H1 (cell line): ENCODE measurements at regions not wholly inside any gene's neighbourhood (a gene's known extent, or its start where the extent isn't known, plus 50 kb on each side); places are given as distances from the start of the nearest gene placed in this dataset.

Experiments used
- CTCF ChIA-PET: fragments of 300-600 bp; sonication (Branson Sonifier 250); formaldehyde crosslinking; loops from one replicate; lab custom pipeline; 2021; ENCODE audit not compliant: partially characterized antibody; lab: Charles Lee
- POLR2A ChIA-PET: fragments of 300-600 bp; sonication (Branson Sonifier 250); formaldehyde crosslinking; loops from one replicate; lab custom pipeline; 2021; ENCODE audit warnings: inconsistent platforms; ENCODE audit not compliant: partially characterized antibody; lab: Charles Lee
- DNase-seq, 2 experiments: peaks; one replicate each; pipeline versions ENCODE4 v3.0.0 to v3.0.0-alpha.2; 2010 to 2022; ENCODE audit warnings: low spot score in 2 of 2, low read depth in 1 of 2, mixed read lengths in 1 of 2
- FAIRE-seq: peaks from 2 replicates; lab custom pipeline; 2011; peaks lifted over from hg19 to GRCh38; lab: Jason Lieb, UNC
- H2AFZ ChIP-seq: 2 replicates; pipeline ENCODE4 v1.8.1; 2012; ENCODE audit warnings: low read length, inconsistent platforms
- H2AK5ac ChIP-seq: 2 replicates; pipeline ENCODE4 v1.6.1; 2013; ENCODE audit warnings: low read depth, low read length
- H2BK120ac ChIP-seq: replicated peaks from 2 replicates; pipeline ENCODE3; 2013; ENCODE audit warnings: low read depth, low read length, inconsistent platforms
- H2BK12ac ChIP-seq: 2 replicates; pipeline ENCODE4 v1.6.1; 2013; ENCODE audit warnings: low read depth, low read length
- H2BK15ac ChIP-seq: 2 replicates; pipeline ENCODE4 v1.6.1; 2013; ENCODE audit warnings: low read length
- H2BK20ac ChIP-seq: 2 replicates; pipeline ENCODE4 v1.6.1; 2013; ENCODE audit warnings: low read length
- H2BK5ac ChIP-seq: 2 replicates; pipeline ENCODE4 v1.6.1; 2013; ENCODE audit warnings: low read depth, low read length
- H3K14ac ChIP-seq: 2 replicates; pipeline ENCODE4 v1.6.1; 2013; ENCODE audit warnings: inconsistent platforms; ENCODE audit not compliant: insufficient read length
- H3K18ac ChIP-seq: 2 replicates; pipeline ENCODE4 v1.6.1; 2013; ENCODE audit warnings: low read length; ENCODE audit errors: extremely low read depth
- H3K23ac ChIP-seq: 2 replicates; pipeline ENCODE4 v1.6.1; 2013; ENCODE audit warnings: inconsistent platforms; ENCODE audit not compliant: insufficient read length
- H3K23me2 ChIP-seq: 2 replicates; pipeline ENCODE4 v1.6.1; 2013; ENCODE audit warnings: low read depth, low read length
- H3K27ac ChIP-seq: 2 replicates; pipeline ENCODE4 v1.6.1; 2011; ENCODE audit warnings: low read depth, low read length, inconsistent platforms
- H3K27me3 ChIP-seq, 4 experiments: replicated peaks in 1 of 4; 1 replicate in 1 of 4; 2 replicates in 3 of 4; pipeline versions ENCODE4 v1.6.1 to v1.8.1; 2011 to 2013; ENCODE audit warnings: low read length in 3 of 4, mild to moderate bottlenecking in 3 of 4, inconsistent platforms in 2 of 4, mixed read lengths in 2 of 4, moderate library complexity in 1 of 4; ENCODE audit not compliant: control insufficient read depth in 3 of 4, insufficient read depth in 3 of 4; ENCODE audit errors: extremely low read depth in 1 of 4
- H3K36me3 ChIP-seq, 4 experiments: 2 replicates each; pipeline versions ENCODE4 v1.6.1 to v1.8.1; 2011 to 2013; ENCODE audit warnings: mild to moderate bottlenecking in 4 of 4, low read length in 3 of 4, moderate library complexity in 2 of 4, control low read depth in 1 of 4, inconsistent platforms in 1 of 4; ENCODE audit not compliant: insufficient read depth in 4 of 4, control insufficient read depth in 2 of 4
- H3K4ac ChIP-seq: replicated peaks from 2 replicates; pipeline ENCODE3; 2013; ENCODE audit warnings: low read length, low read depth, mixed read lengths, inconsistent platforms; ENCODE audit not compliant: insufficient read length
- H3K4me1 ChIP-seq, 4 experiments: replicated peaks in 1 of 4; 1 replicate in 1 of 4; 2 replicates in 3 of 4; pipeline versions ENCODE4 v1.6.1 to v1.8.1; 2011 to 2013; ENCODE audit warnings: low read length in 3 of 4, inconsistent platforms in 2 of 4, mixed read lengths in 1 of 4; ENCODE audit not compliant: insufficient read depth in 4 of 4, control insufficient read depth in 3 of 4
- H3K4me2 ChIP-seq, 2 experiments: 2 replicates each; pipeline versions ENCODE4 v1.6.1 to v1.8.1; 2011 to 2013; ENCODE audit warnings: low read depth in 2 of 2, low read length in 2 of 2, control low read depth in 1 of 2, inconsistent platforms in 1 of 2, mild to moderate bottlenecking in 1 of 2; ENCODE audit not compliant: insufficient read depth in 1 of 2
- H3K4me3 ChIP-seq, 4 experiments: fragments of 200-600, 300-600 bp in 1 of 4; sonication (generic), shearing (Covaris generic), sonication (Bioruptor Twin) in 1 of 4; 2 replicates each; pipeline versions ENCODE4 v1.5.1 to v1.8.1; 2011 to 2016; ENCODE audit warnings: low read length in 4 of 4, low read depth in 3 of 4, control low read depth in 2 of 4, inconsistent platforms in 2 of 4, mild to moderate bottlenecking in 2 of 4, mixed read lengths in 1 of 4, moderate library complexity in 1 of 4; ENCODE audit not compliant: insufficient read depth in 2 of 4; ENCODE audit errors: extremely low read depth in 1 of 4
- H3K56ac ChIP-seq: replicated peaks from 2 replicates; pipeline ENCODE3; 2013; ENCODE audit warnings: low read depth, mild to moderate bottlenecking, mixed read lengths, low read length, inconsistent platforms; ENCODE audit not compliant: insufficient read length
- H3K79me1 ChIP-seq: 2 replicates; pipeline ENCODE4 v1.6.1; 2013; ENCODE audit warnings: low read depth, low read length, control low read depth
- H3K79me2 ChIP-seq, 2 experiments: 2 replicates each; pipeline versions ENCODE4 v1.6.1 to v1.8.1; 2012 to 2013; ENCODE audit warnings: low read length in 2 of 2, mild to moderate bottlenecking in 2 of 2, inconsistent platforms in 1 of 2; ENCODE audit not compliant: insufficient read depth in 2 of 2, control insufficient read depth in 1 of 2
- H3K9ac ChIP-seq, 4 experiments: replicated peaks in 1 of 4; 1 replicate in 1 of 4; 2 replicates in 3 of 4; pipeline versions ENCODE4 v1.6.1 to v1.8.1; 2011 to 2013; ENCODE audit warnings: low read depth in 3 of 4, low read length in 3 of 4, control low read depth in 2 of 4, mild to moderate bottlenecking in 2 of 4, moderate library complexity in 2 of 4, inconsistent platforms in 1 of 4; ENCODE audit errors: extremely low read depth in 1 of 4
- H3K9me3 ChIP-seq, 2 experiments: 2 replicates each; pipeline versions ENCODE4 v1.6.1 to v1.8.1; 2012 to 2013; ENCODE audit warnings: mild to moderate bottlenecking in 2 of 2, moderate library complexity in 2 of 2, control low read depth in 1 of 2, inconsistent platforms in 1 of 2, low read depth in 1 of 2, low read length in 1 of 2, mixed read lengths in 1 of 2; ENCODE audit not compliant: insufficient read depth in 2 of 2
- H4K20me1 ChIP-seq, 2 experiments: replicated peaks in 1 of 2; 2 replicates each; pipeline versions ENCODE3 to v1.8.1; 2011 to 2013; ENCODE audit warnings: inconsistent platforms in 2 of 2, low read length in 2 of 2, mild to moderate bottlenecking in 1 of 2; ENCODE audit not compliant: insufficient read depth in 2 of 2, control insufficient read depth in 1 of 2
- H4K5ac ChIP-seq: 2 replicates; pipeline ENCODE4 v1.6.1; 2013; ENCODE audit warnings: low read length, low read depth, mixed read lengths, inconsistent platforms; ENCODE audit not compliant: insufficient read length
- H4K8ac ChIP-seq: 2 replicates; pipeline ENCODE4 v1.8.0; 2013; ENCODE audit warnings: mild to moderate bottlenecking, moderate library complexity, low read length, inconsistent platforms; ENCODE audit not compliant: insufficient read depth; ENCODE audit errors: extremely low read depth
- H4K91ac ChIP-seq: replicated peaks from 2 replicates; pipeline ENCODE3; 2013; ENCODE audit warnings: low read length, mixed read lengths, inconsistent platforms; ENCODE audit not compliant: insufficient read length
- CTBP2 ChIP-seq: IDR thresholded peaks from 2 replicates; pipeline ENCODE4 v1.7.0; 2011; ENCODE audit warnings: borderline replicate concordance, mild to moderate bottlenecking, moderate library complexity, mixed read lengths, low read length; ENCODE audit not compliant: insufficient read depth, insufficient read length
- GTF2F1 ChIP-seq: IDR thresholded peaks from 2 replicates; pipeline ENCODE4 v1.6.1; 2012; ENCODE audit warnings: low read depth, low read length, improper control_type of control experiment, borderline replicate concordance
- HDAC6 ChIP-seq: IDR thresholded peaks from one replicate; pipeline ENCODE4 v1.7.1; 2012; ENCODE audit warnings: low read depth, mild to moderate bottlenecking, inconsistent platforms, low read length, moderate library complexity
- KDM1A ChIP-seq: fragments of 200-600, 300-600 bp; sonication (generic); IDR thresholded peaks from 2 replicates; pipeline ENCODE4 v1.7.1; 2016; ENCODE audit warnings: mild to moderate bottlenecking, low read length, borderline replicate concordance
- KDM5A ChIP-seq: fragments of 200-600 bp; IDR thresholded peaks from 2 replicates; pipeline ENCODE4 v1.7.1; 2012; ENCODE audit warnings: mild to moderate bottlenecking, low read length, inconsistent platforms, mixed read lengths
- RFX5 ChIP-seq: IDR thresholded peaks from 2 replicates; pipeline ENCODE4 v1.6.1; 2011; ENCODE audit warnings: low read depth, low read length, improper control_type of control experiment, borderline replicate concordance
- SIX5 ChIP-seq: IDR thresholded peaks from 2 replicates; pipeline ENCODE4 v1.6.1; 2011; ENCODE audit warnings: mild to moderate bottlenecking, low read depth, low read length
- SP1 ChIP-seq: IDR thresholded peaks from 2 replicates; pipeline ENCODE4 v1.6.1; 2011; ENCODE audit warnings: low read depth, low read length
- SUZ12 ChIP-seq: fragments of 200-600 bp; sonication (generic); IDR thresholded peaks from 2 replicates; pipeline ENCODE4 v1.6.1; 2012; ENCODE audit warnings: mild to moderate bottlenecking, inconsistent platforms, low read length, moderate library complexity, mixed read lengths
- TCF12 ChIP-seq: IDR thresholded peaks from 2 replicates; pipeline ENCODE4 v1.6.1; 2011; ENCODE audit warnings: low read depth, mild to moderate bottlenecking, low read length
- ZNF274 ChIP-seq: IDR thresholded peaks from 2 replicates; pipeline ENCODE4 v1.7.0; 2012; ENCODE audit warnings: low read length, borderline replicate concordance; ENCODE audit errors: extremely low read depth
- WGBS, 2 experiments: shearing (Covaris generic) in 1 of 2; methylation state at CpG; one replicate each; pipeline versions ENCODE4 v1.1.6 to v1.1.7; 2013 to 2015; ENCODE audit warnings: low lambda C conversion rate in 2 of 2, mixed read lengths in 2 of 2, inconsistent platforms in 1 of 2, low coverage in 1 of 2, missing lambda C conversion rate in 1 of 2; ENCODE audit not compliant: insufficient replicate concordance in 2 of 2, insufficient coverage in 1 of 2, insufficient read length in 1 of 2; ENCODE audit errors: extremely low coverage in 1 of 2, missing lambda C conversion rate in 1 of 2; 5-methylcytosine and 5-hydroxymethylcytosine counted together
- TF ChIP-seq, protein P1 (sequence below): IDR thresholded peaks from 2 replicates; pipeline ENCODE4 v1.6.1; 2012; ENCODE audit warnings: inconsistent platforms

DNA sequence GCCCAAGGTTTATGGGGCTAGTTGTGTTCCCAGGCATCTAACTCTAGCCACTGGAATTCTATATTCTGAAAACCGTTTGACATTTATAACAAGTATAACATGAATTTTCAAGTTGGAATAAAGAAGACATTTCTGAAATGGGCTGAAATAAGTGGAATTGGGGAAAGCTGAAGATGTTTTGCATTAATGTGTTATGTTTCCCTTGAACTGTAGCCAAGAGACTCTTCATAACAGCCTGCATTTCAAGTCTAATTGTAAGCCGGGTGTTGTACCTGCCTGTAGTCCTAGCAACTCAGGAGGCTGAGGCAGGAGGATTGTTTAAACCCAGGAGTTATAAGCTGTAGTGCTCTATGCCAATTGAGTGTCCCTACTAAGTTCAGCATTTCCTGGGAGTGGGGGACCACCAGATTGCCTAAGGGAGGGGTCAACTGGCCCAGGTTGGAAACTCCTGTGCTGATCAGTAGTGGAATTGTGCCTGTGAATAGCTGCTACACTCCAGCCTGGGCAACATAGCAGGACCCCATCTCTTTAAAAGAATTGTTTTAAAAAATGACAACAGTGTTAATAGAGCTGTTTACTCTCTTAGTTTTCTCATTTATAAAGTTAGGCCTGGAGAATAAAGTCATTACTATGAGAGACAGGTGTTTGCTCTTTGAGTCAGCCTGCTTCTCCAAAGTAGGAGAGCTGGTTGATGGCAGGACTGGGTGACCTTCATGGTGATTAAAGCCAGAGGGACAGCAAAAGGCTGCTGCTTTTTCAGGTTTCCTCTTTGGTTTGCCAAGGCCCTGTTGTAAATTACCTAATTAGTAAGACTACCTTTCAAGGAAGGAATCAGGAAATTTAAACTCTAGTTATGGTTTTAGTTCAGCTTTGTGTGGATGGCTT is 483.6 kb upstream of the RGS6 start:
- H3K9me3 ChIP-seq: peaks cover 0 to 9% of the 10 kb centered on the region in 2 experiments; a peak in 1 of 4 replicates
- no peak overlapping the region for H4K91ac ChIP-seq
- H3K56ac ChIP-seq: no peak overlapping the region
- FAIRE-seq: no peak
- H2BK120ac ChIP-seq: no peak overlapping the region
- H3K27me3 ChIP-seq: no peaks in the 10 kb centered on the region
- H3K79me1 ChIP-seq: no peaks in the 10 kb centered on the region; the same call in 1 of the 2 replicates
- POLR2A ChIA-PET: interaction anchor here (0.6 to 1.3 kb wide), 3 partner anchors 12 to 25 kb away, joined by 3 to 6 read pairs (median 3); no protein-coding TSS in a partner anchor
- H2BK12ac ChIP-seq: no peak overlapping the region
- WGBS, 2 experiments: 81% methylated on average over 2 of the region's 2 CpGs; no CpG with 5 or more reads in 1 of the 2 experiments
- no peak overlapping the region for H2AK5ac ChIP-seq
- no peak overlapping the region for H3K27ac ChIP-seq
- H2BK15ac ChIP-seq: no peak overlapping the region
- no peak overlapping the region for H4K8ac ChIP-seq
- no peak overlapping the region; a peak in 1 of 7 replicates for H3K9ac ChIP-seq
- H4K5ac ChIP-seq: no peak overlapping the region
- H2AFZ ChIP-seq: no peak overlapping the region
- peaks cover 0 to 4% (median 0%) of the 10 kb centered on the region in 4 experiments; a peak in 1 of 7 replicates for H3K4me1 ChIP-seq
- H3K79me2 ChIP-seq: peaks cover 0 to 59% of the 10 kb centered on the region in 2 experiments; a peak in 2 of 4 replicates
- DNase-seq: no peak
- H2BK5ac ChIP-seq: no peak overlapping the region
- H3K18ac ChIP-seq: no peak overlapping the region
- H3K23ac ChIP-seq: no peak overlapping the region
- no peak overlapping the region for H3K14ac ChIP-seq
- CTCF ChIA-PET: interaction anchor here (1.2 to 1.3 kb wide), 2 partner anchors 22 to 270 kb away, joined by 3 to 4 read pairs; no protein-coding TSS in a partner anchor
- no peak overlapping the region for H3K4ac ChIP-seq
- no peaks in the 10 kb centered on the region for H4K20me1 ChIP-seq
- H2BK20ac ChIP-seq: no peak overlapping the region
- no peak overlapping the region for H3K4me2 ChIP-seq
- no peaks in the 10 kb centered on the region; a peak in 1 of 8 replicates for H3K36me3 ChIP-seq
- no peaks in the 10 kb centered on the region for H3K23me2 ChIP-seq
- no peak overlapping the region for H3K4me3 ChIP-seq
- TF ChIP-seq SIX5 (no peak), SP1 (no peak), CTBP2 (no peak), RFX5 (no peak), TCF12 (no peak), ZNF274 (no peak), KDM5A (no peak), GTF2F1 (no peak), HDAC6 (no peak), KDM1A (no peak), SUZ12 (no peak)
- TF ChIP-seq, protein P1, sequence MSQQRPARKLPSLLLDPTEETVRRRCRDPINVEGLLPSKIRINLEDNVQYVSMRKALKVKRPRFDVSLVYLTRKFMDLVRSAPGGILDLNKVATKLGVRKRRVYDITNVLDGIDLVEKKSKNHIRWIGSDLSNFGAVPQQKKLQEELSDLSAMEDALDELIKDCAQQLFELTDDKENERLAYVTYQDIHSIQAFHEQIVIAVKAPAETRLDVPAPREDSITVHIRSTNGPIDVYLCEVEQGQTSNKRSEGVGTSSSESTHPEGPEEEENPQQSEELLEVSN: no peak
